ENCODE measurements at regions not wholly inside any gene's neighbourhood (a gene's known extent, or its start where the extent isn't known, plus 50 kb on each side); places are given as distances from the start of the nearest gene placed in this dataset.

- FAIRE-seq: no peak
- ChIA-PET POLR2A (no interaction called here), CTCF (ENCODE audit: low intra/inter-chr PET ratio) (interaction anchor here (0.6 kb wide), 1 partner anchor 1398 kb away, joined by 3 read pairs; no protein-coding TSS in a partner anchor)
- Histone ChIP-seq H3K4me1 (replicated peaks in 1 of 2; ENCODE audit: control insufficient read depth in 2 of 2, insufficient read depth in 2 of 2, low read length in 2 of 2) (no peaks in the 10 kb centered on the region; a peak in 1 of 5 replicates), H3K79me2 (ENCODE audit: control insufficient read depth, insufficient read depth, low read length) (no peaks in the 10 kb centered on the region), H3K9me1 (ENCODE audit: control insufficient read depth, insufficient read depth, low read length) (no peaks in the 10 kb centered on the region), H3K27me3 (ENCODE audit: control insufficient read depth in 2 of 2, insufficient read depth in 2 of 2, low read length in 2 of 2) (no peaks in the 10 kb centered on the region), H3K36me3 (ENCODE audit: control insufficient read depth, insufficient read depth, low read length) (no peaks in the 10 kb centered on the region), H3K9ac (ENCODE audit: insufficient read depth in 1 of 2, low read depth in 2 of 2, low read length in 2 of 2) (no peak overlapping the region), H2AFZ (ENCODE audit: low read depth, low read length) (no peak overlapping the region), H4K20me1 (replicated peaks; ENCODE audit: control insufficient read depth, insufficient read depth, low read length) (no peaks in the 10 kb centered on the region), H3K27ac (ENCODE audit: extremely low read depth, low read depth, low read length) (no peak overlapping the region), H3K4me3 (no peak overlapping the region), H3K9me3 (replicated peaks; ENCODE audit: control insufficient read depth, insufficient read depth, low read depth, low read length) (no peaks in the 10 kb centered on the region), H3K4me2 (ENCODE audit: insufficient read depth, low read length) (no peak overlapping the region)
- ATAC-seq: peak; percentile 56
- no TSS peak for BruUV-seq (replicated peaks)
- in situ Hi-C loops (cut with MboI): no loop called here
- TF ChIP-seq ZKSCAN1 (IDR thresholded peaks at IDR 0.05; ENCODE audit: low read depth, low read length): no peak
- peak; percentile 17 to 36; a peak in 2 of 4 replicates for TF ChIP-seq RAD21 (CRISPR knock-in tag; conservative IDR thresholded peaks at IDR 0.05 in 1 of 2, IDR thresholded peaks at IDR 0.05 in 1 of 2)
- peak in 2 of 3 experiments; percentile 31 to 36; a peak in 3 of 6 replicates for TF ChIP-seq CTCF (IDR thresholded peaks at IDR 0.05 in 2 of 3, conservative IDR thresholded peaks at IDR 0.05 in 1 of 3; ENCODE audit: insufficient read depth in 2 of 3, low read depth in 1 of 3, low read length in 3 of 3)
- TF ChIP-seq, protein P1, sequence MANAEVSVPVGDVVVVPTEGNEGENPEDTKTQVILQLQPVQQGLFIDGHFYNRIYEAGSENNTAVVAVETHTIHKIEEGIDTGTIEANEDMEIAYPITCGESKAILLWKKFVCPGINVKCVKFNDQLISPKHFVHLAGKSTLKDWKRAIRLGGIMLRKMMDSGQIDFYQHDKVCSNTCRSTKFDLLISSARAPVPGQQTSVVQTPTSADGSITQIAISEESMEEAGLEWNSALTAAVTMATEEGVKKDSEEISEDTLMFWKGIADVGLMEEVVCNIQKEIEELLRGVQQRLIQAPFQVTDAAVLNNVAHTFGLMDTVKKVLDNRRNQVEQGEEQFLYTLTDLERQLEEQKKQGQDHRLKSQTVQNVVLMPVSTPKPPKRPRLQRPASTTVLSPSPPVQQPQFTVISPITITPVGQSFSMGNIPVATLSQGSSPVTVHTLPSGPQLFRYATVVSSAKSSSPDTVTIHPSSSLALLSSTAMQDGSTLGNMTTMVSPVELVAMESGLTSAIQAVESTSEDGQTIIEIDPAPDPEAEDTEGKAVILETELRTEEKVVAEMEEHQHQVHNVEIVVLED (CRISPR knock-in tag; IDR thresholded peaks at IDR 0.05): no peak
- WGBS (ENCODE audit: insufficient coverage, low coverage, missing lambda C conversion rate): 7% methylated on average over 3 of the region's 3 CpGs
- peak in 1 of 4 experiments; percentile 6 for DNase-seq (ENCODE audit: extremely low read depth in 1 of 4, low spot score in 3 of 4)
- intact Hi-C loops (cut with micrococcal nuclease): no loop called here
Measured at GRCh38 chr2:13056259-13056843, 339.6 kb downstream of the TRIB2 start.
